ENCODE measurements at regions not wholly inside any gene's neighbourhood (a gene's known extent, or its start where the extent isn't known, plus 50 kb on each side); places are given as distances from the start of the nearest gene placed in this dataset.

DNA sequence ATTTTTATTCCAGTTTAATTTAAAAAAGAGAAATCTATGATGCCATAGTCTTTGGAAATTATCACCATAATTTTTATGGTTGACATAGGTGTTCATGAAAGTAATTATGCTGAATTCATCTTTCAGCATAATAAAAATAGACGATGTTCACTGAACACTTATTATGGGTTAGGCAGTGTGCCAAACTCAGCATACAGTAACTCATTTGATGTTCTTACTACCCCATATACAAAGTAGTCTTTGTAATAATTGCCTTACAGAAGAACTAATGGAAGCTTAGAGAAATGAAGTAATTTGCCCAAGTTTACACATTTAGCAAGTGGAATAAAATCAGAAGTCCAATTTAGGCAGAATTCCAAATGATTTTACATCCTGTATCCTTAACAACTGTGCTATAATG lies 852.2 kb upstream of the GOT2 start:
- DNase-seq (ENCODE audit: low spot score): no peak
- H3K36me3 ChIP-seq: no peaks in the 10 kb centered on the region
- no peaks in the 10 kb centered on the region for H3K9me3 ChIP-seq
- no peaks in the 10 kb centered on the region for H3K27me3 ChIP-seq
- H3K27ac ChIP-seq: no peak overlapping the region
- no peaks in the 10 kb centered on the region for H3K4me1 ChIP-seq
- no peak overlapping the region for H3K4me3 ChIP-seq
- TF ChIP-seq, protein P1, sequence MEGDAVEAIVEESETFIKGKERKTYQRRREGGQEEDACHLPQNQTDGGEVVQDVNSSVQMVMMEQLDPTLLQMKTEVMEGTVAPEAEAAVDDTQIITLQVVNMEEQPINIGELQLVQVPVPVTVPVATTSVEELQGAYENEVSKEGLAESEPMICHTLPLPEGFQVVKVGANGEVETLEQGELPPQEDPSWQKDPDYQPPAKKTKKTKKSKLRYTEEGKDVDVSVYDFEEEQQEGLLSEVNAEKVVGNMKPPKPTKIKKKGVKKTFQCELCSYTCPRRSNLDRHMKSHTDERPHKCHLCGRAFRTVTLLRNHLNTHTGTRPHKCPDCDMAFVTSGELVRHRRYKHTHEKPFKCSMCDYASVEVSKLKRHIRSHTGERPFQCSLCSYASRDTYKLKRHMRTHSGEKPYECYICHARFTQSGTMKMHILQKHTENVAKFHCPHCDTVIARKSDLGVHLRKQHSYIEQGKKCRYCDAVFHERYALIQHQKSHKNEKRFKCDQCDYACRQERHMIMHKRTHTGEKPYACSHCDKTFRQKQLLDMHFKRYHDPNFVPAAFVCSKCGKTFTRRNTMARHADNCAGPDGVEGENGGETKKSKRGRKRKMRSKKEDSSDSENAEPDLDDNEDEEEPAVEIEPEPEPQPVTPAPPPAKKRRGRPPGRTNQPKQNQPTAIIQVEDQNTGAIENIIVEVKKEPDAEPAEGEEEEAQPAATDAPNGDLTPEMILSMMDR (IDR thresholded peaks at IDR 0.05): no peak

DNA sequence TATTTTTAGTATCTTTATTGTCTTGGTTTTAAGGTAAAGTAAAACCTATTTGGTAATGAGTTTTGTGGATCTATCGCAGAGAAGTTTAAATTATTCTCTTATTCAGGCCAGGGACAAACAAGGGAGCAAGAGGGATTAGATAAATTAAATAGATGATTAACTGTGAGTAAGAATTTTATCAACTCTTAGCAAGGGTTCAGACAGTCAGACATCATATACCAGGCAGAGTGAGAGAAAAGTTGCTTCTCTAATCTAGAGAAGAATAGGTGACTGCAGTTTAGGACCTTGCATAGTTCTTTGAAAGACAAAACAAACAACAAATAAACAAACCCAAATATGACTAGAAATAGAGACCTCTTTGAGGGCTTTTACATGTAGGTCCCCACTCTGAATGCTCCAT lies 840.2 kb upstream of the GOT2 start:
- Histone ChIP-seq H3K4me3 (no peak overlapping the region), H3K27ac (no peak overlapping the region), H3K4me1 (no peaks in the 10 kb centered on the region), H3K36me3 (no peaks in the 10 kb centered on the region), H3K9me3 (no peaks in the 10 kb centered on the region), H3K27me3 (no peaks in the 10 kb centered on the region)
- no peak for DNase-seq (ENCODE audit: low spot score)
- TF ChIP-seq, protein P1 (IDR thresholded peaks at IDR 0.05): no peak

DNA sequence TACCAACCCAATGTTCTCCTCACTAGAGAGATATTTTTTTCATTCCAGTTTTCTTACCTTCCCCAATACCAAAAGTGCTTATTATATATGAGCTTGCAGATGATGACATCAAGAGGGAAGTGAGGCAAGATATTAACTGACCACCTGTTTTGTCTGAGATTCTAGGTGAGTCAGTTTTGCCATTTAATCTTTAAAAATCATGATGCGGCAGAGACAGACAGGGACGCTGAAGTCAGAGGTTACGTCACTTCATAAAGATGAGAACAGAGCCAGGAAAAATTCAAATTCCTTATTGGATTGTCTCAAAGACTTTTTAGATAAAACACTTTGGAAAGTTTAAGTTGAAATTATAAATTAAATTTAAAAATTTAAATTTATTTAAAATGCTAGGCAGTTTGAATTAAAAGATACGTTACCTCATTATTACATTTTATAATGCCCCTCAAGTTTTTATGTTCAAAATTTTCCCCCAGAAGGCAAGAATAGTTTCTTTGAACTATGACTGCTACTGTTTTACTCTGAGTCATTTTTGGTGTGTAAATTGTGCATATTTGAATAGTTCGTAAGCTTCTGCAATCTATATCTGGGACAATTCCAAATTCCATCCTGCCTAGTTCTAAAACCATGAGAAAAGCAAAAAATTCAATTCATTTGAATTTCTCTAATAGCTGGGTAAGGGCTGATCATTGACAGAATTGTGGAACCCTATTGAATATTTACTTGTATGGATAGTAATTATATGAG lies 839.6 kb upstream of the GOT2 start:
- no peaks in the 10 kb centered on the region for H3K36me3 ChIP-seq
- no peaks in the 10 kb centered on the region for H3K27me3 ChIP-seq
- no peak for DNase-seq (ENCODE audit: low spot score)
- TF ChIP-seq, protein P1 (IDR thresholded peaks at IDR 0.05): no peak
- H3K27ac ChIP-seq: no peak overlapping the region
- no peaks in the 10 kb centered on the region for H3K9me3 ChIP-seq
- H3K4me3 ChIP-seq: no peak overlapping the region
- no peaks in the 10 kb centered on the region for H3K4me1 ChIP-seq

DNA sequence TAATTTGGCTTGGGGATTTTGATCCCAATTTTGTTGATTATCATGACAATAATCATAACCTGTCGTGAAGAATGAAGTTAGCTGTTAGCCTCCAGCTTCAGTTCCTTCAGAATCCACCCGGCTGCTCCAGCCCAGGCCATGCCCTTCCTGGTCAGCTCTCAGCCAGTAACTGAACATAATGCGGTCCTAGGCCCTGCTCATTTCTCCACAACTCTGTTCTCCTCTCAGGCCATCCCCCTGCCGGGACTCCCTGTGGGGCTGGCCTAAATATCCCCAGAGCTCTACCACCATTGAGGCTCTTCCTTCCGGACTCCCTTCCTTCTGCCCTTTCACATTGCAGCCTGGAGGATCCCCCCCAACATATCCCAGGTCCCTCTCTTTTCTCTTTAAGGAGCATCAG lies 833.4 kb upstream of the GOT2 start:
- Histone ChIP-seq H3K27me3 (no peaks in the 10 kb centered on the region), H3K4me1 (no peaks in the 10 kb centered on the region), H3K4me3 (no peak overlapping the region), H3K9me3 (no peaks in the 10 kb centered on the region), H3K27ac (no peak overlapping the region), H3K36me3 (no peaks in the 10 kb centered on the region)
- no peak for DNase-seq (ENCODE audit: low spot score)
- TF ChIP-seq, protein P1 (IDR thresholded peaks at IDR 0.05): no peak

DNA sequence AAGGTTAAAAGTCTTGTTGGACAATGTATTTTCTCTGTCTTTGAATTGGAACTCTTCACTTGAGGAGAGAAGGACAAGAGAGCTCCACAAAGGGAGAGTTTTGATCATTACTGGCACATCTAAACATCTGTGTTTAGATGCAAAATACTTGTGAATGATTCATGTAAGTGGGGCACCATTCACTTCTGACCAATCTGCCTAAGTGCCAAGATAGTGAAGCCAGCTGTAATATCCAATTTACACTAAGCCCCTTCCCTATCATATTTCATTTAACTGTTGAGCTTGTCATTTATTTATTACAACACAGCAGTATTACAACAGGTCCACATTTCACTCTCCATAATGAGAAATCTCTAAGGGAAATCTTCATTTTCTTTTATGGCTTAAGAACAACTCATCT lies 832.3 kb upstream of the GOT2 start:
- DNase-seq (ENCODE audit: low spot score): no peak
- Histone ChIP-seq H3K9me3 (no peaks in the 10 kb centered on the region), H3K27me3 (no peaks in the 10 kb centered on the region), H3K36me3 (no peaks in the 10 kb centered on the region), H3K27ac (no peak overlapping the region), H3K4me1 (no peaks in the 10 kb centered on the region), H3K4me3 (no peak overlapping the region)
- TF ChIP-seq, protein P1 (IDR thresholded peaks at IDR 0.05): no peak

DNA sequence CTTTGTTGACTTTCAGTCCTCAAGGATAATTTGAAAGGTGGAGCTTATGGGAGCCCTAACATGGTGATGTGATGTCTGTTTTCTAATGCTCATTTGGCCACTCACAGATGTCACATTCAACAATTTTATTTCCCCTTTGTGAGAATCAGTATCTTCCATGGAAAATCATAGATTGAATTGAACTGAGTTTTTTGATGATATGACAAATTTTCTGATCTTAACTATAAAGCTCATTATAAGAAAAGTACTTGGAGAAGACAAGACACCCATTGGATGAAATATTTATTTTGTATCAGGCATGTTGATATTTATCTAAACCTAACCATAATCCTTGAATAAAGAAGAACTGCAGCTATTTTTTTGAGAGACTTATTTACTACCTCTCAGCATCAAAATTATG lies 824.6 kb upstream of the GOT2 start:
- TF ChIP-seq, protein P1 (IDR thresholded peaks at IDR 0.05): no peak
- Histone ChIP-seq H3K9me3 (no peaks in the 10 kb centered on the region), H3K4me3 (no peak overlapping the region), H3K27me3 (no peaks in the 10 kb centered on the region), H3K27ac (no peak overlapping the region), H3K4me1 (no peaks in the 10 kb centered on the region), H3K36me3 (no peaks in the 10 kb centered on the region)
- DNase-seq (ENCODE audit: low spot score): no peak
